ENCODE measurements at regions not wholly inside any gene's neighbourhood (a gene's known extent, or its start where the extent isn't known, plus 50 kb on each side); places are given as distances from the start of the nearest gene placed in this dataset.

DNA sequence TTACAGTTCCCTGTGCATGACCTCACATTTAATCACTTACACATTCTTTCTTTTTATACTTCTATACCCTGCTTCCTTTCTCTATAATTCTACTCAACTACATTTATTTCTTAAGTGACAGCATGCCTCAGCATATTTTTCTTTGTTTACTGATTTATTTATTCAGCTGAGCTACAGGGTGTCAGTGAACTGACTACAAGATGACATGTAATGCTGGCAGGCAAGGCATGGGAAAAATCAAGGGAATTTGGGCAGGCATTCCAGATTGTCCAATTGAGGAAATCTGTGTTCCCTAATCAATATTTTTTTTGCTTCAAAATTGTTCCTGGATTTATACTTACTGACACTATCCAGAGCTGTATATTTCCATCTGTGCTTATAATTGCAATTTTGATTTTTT lies 875.5 kb downstream of the C4orf33 start:
- no peak for TF ChIP-seq CTCF (IDR thresholded peaks at IDR 0.05; ENCODE audit: poor library complexity, severe bottlenecking)
- no peak for TF ChIP-seq TAF1 (IDR thresholded peaks at IDR 0.05; ENCODE audit: low read depth)

Measured in neural cell (in vitro differentiated cells).